NCI-H524 (cell line): ENCODE measurements at regions not wholly inside any gene's neighbourhood (a gene's known extent, or its start where the extent isn't known, plus 50 kb on each side); places are given as distances from the start of the nearest gene placed in this dataset.

ENCODE experiments used
- DNase-seq, 2 experiments: peaks; one replicate each; lab custom pipeline; 2025; lab: John Stamatoyannopoulos, UW

DNA sequence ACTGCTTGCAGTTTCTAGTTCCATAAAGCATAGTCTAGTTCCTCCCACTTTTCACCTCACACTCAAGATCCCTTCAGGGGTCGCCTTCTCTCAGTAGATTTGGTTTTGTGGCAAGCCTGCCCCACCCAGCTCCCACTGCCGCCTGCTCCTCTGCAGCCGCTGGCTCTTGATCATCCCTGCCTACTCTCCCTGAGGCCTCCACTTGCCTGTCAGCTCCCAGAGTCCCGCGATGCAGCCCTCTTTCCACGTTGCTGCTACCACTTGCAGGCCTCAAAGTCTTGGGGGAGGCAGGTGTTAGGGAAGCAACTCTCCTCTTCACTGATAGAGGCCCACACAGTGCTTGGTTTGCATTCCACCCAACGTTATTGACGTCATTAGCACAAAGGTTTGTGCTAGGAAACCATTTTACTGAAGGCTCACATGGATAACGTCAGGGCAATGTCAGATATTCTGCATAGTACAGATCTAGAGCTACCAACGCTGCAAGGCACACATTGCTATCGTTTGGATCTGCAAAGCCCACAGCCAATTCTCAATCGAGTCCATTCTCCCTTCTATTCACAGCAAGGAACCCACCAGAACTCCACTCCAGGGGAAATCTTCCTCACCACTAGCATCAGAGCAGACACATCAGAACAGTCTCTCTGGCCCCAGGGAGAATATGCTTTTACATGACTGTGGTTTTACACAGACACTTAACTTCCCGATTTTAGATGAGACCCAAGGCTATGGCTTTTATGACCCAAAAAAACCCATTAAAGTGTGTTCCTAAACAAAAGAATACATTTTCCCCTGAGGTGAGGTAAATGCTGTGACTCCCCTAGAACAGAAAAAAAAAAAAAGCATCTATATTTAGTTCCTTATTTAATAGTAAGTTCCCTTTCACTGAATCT lies 519.5 kb upstream of the CAMK1G start:
- no peak for DNase-seq

DNA sequence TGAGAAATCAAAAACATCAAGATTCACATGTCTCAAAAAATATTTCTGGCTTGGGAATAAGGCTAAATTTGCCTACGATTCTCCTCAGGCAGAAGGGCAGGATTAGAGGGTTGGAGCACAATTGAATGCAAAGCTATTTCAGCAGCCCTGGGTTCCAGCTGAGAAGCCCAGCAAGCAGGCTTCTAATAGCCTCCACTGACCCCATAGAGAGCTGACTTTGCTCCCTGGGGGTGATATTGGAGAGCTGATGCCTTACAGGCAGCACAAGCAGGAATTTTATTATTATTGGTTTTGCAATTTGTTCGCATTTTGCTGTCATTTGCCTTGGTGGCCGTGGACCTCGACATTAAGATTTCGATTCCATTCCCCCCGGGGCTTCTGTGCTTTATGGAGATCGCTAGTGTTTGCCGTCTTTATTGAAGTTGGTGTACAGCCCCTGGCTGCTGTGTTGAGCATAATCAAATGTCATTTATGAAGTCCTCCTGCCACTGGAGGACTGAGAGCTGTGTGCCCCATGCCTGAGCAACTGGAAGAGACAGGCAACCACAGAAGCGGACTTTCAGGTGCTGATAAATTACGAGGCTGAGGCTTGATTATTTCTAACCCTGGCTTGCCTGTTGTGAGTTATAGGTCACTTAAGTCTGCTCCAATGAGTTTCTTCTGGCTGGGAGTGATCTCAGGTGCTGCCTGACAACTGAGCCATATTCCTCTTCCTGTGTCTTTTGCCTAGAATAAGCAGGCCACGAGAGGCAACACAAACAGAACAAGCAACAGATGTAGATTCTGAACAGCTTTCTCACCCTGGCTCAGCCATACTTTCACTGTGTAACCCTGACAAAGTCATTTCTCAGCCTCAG lies 518.4 kb upstream of the CAMK1G start:
- no peak for DNase-seq

DNA sequence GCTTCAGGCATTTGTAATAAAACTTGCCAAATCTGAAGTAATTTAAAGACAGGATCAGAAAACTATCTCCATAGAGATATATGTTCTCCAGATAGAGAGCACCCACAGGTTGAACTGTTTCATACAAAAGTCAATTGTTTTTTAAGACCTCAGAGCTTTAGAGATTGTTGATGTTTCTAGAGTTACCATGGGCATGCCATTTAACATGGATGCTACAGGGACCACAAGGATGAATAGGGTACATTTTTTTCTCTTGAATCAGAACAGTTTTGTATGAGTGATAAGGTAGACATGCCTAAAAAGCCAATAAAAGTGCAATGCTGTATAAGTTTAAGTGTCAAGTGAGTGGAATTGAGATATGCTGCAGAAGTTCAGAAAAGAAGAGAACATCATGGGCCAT lies 511.0 kb upstream of the CAMK1G start:
- no peak for DNase-seq

DNA sequence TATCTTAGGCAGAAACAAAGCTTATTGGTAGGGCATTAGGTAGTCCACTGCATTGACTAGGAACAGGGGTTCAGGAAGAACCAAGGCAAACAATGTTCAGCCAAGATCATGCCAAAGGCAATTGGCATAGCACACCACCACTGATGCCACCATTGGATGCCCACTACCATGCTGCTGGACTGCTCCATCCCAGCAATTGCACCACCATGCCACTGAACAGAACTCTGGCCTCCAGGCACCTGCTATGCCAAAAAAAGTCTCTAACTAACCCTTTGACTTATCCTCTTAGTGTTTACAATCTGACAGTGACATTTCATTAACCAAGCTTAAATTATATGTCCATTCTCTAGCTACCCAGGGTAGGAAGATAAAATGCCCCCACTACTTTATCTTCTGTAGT lies 509.6 kb upstream of the CAMK1G start:
- no peak for DNase-seq

DNA sequence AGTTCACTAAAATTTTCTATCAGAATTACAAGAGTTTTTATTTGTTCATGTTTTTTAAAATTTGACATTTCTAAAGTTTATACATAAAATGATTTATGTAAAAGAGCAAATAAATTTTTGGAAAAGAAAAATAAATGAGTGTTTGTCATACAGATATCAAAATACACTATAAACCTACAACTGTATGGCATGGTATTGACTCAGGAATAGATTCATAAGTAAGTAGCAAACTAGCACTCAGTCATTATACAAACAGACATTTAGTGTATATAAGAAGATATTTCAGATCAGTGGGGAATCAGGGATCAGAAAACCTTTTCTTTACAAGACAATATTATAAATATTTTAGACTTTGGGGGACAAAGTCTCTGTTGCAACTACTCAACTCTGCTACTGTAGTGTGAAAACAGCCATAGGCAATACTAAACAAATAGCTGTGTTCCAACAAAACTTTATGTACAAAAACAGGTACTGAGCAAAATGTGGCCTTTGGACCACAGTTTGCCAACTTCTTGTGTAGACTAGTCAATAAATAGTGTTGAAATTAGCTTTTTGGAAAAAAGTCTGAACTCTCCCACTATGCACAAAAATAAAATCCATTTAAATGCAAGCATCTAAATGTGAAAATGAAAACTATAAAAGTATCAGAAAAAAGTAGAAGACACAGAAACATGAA lies 508.8 kb upstream of the CAMK1G start:
- no peak for DNase-seq

DNA sequence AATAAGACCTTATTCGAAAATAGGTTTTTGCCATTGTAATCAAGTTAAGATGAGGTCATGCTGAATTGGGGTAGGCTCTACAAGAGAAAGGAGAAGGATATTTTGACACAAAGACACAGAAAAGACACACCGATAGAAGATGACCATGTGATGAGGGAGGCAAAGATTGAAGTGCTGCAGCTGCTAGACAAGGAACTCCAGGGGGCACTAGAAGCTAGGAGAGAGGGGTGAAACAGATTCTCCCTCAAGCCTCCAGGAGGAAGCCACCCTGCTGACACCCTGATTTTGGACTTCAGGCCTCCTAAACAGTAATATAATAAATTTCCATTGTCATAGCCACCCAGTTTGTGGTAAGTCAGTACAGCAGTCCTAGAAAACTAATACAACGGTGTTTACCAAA lies 506.8 kb upstream of the CAMK1G start:
- DNase-seq = peak; percentile 23 to 49

DNA sequence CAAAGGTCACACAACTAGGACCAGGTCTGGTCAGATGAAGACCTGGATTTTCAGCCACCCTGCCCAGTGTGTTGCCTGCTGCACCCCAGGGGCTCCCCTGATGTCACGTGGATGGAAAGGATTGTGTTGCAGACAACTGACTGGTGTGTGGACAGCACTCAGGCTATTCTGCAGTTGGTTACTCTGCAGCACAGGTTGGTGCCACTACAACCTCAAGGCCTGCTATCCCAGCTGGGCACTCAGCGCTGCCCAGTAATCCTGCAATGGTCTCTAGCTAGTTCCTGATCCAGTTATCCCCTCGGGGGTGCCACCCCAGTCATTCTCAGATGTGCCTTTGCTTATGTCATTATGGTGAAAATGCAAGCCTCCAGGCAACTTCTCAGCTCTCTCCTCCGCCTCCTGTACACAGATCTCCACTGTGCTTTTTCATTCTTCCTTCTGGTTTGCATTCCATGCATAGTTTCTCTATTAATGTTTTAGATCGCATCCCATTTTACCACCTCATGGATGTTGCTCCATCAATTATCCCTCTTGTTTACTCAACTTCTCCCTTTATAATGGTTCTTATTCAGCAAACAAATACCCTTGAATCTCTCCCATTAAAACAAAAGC lies 503.2 kb upstream of the CAMK1G start:
- no peak for DNase-seq

DNA sequence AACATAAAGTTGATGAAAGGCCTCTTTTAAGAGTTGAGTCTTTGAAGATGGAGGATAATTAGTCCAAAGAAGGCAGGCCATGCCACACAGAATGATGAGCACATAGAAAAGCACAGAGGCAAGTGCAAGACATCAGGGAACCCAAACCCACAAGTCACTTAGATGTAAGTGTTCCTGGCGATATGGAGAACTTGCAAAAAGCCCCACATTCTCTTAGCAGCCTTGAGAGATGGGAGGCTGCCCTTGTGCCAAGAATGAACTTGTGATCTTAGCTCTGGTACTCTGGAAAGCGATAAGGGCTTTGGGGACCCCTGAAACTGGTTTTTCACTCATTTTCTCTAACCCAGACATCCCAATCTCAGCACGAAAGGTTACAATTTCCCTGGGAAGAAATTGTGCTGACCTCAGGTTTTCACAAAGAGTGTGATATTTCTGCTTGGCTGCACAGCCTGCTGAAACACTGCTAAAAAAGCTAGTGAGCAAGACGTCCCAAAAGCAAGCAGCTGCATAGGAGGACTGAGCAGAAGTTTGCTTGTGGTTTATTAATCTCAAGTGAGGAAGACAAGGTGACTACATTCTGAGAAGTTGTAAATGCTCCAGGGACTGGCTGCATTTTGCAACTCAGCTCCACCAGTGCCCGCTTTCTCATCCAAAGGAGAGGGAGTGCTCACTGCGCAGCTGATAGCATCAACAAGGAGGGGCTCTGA lies 496.9 kb upstream of the CAMK1G start:
- DNase-seq = no peak

DNA sequence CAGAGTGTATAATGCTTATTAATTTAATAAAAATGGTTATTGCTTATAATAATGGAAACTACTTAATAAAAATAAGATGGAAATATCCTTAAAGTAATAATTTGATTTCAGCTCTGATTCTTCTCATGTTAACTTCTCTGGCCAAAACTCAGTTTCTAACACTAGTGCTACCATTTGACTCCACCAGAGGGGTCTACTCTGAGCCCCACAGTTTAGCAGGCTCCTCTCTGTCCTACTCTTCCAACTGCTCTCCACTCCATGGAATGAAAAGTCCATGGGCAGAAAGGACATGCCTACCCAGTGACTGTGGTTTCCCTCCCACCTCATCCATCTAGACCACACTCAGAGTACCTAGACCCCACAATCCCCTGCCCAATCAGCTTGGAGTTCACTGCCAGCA lies 489.1 kb upstream of the CAMK1G start:
- DNase-seq = no peak

DNA sequence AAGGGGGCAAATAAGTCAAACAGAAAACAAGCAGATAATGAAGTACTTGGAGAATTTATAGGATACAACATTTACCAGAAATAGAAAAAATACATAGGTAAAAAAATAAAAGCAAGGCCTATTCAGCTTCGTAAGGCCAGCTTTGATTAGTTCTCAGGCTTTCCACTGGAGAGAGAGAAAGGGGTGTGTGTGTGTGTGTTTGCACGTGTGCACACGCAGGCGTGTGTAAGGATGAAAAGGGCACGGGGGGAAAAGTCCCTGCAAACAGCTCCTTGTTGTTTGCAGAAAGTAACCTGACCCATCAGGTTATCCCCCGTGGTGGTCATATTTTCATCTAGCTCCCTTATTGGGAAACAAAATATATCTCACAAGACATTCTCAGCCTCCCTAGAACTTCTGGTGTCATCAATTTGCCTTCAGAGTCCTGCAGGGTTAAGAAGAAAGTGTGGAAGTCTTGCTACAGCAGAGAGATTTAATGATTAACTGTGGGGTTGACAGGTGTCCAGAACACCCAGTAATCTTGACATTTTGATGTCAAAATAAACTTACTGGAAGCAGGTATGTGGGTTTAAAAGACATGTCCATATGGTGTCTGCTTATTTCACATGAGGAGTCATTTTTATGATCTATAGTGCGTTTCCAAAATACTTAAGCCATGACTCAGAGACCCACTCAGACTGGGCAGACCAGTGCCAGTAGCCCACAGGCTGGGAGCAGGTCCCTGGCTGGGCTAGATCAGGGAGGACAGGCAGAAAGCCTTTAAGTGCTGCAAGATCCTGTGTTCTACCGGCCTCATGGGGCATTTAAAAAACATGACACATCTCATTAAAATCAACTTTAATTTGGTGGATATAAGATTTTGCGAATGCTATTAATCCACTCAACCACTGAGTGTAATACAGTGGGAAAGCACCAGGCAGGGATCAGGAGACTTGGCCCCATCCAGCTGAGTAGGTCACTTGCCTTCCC lies 487.6 kb upstream of the CAMK1G start:
- peak; percentile 33 to 67 for DNase-seq

DNA sequence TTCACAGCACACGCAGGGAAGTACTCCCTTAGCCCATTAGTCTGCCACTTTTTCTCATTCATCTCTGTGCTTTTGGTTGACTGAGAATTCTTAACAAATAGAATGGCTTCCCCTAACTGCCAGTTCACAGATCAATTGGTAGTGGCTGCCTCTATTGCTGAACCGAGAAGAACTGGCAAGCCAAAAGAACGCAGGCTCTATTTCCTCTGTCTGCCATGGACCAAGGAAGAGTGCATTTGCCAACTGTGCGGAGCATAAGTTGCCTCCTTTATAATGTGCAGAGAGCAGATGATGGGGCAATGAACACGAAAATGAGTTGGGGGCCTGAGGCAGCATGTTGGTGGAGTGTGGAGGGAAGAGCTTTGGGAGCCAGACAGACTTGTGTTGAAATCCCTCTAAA lies 483.1 kb upstream of the CAMK1G start:
- no peak for DNase-seq

DNA sequence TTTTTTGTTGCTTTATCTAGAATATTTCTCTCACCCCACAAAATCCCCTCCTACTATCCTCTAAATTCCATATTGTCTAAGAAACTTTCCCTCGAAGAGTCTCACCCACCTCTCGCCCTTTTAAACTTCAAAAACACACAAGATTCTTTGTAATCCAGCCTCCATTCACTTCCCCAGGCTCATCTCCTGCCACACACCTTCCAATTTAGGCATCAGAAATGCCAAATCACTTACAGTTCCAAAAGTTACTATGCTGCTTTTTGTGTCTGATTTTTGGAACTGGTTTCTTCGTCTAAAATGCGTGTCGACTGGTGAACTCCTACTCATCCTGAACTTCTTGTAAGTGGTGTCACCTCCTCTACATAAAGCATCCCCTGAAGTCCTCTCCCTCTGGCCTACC lies 482.4 kb upstream of the CAMK1G start:
- DNase-seq = no peak

DNA sequence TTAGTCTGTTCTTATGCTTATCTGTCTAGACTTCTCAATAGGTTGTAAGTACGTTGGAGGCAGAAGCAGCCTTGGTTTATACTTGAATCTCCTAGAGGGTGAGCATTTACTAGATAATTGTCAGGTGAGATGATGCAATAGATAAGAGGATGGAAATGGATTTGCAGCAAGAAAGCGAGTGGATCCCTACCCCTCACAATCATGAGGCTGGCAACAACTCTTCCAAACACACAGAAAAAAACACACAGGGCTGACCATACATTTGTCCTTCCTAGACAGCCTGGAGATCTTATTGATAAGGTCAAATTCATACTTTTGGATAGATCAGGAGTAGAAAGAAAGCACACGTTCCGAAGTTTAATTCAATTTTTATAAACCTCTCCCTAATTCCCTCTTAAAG lies 481.4 kb upstream of the CAMK1G start:
- DNase-seq = peak in 1 of 2 experiments; percentile 6

DNA sequence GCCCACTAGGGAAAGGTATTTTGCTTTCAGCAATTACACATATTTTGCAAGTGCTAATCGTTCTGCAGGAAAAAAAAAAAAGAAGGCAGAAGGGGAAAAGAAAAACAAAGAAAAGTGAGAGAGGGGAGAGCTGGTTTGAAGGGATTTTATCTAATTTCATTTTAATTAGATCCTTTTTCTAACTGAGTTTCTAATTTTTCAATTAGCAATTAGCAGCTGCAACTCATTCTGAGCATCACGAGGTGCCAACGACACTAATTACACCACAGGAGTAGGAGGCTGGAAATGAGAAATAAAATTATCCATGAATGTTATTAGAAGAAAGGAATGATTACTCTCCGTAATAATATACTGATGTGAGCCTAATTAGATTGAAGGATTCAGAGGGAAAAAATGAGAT lies 481.0 kb upstream of the CAMK1G start:
- no peak for DNase-seq

DNA sequence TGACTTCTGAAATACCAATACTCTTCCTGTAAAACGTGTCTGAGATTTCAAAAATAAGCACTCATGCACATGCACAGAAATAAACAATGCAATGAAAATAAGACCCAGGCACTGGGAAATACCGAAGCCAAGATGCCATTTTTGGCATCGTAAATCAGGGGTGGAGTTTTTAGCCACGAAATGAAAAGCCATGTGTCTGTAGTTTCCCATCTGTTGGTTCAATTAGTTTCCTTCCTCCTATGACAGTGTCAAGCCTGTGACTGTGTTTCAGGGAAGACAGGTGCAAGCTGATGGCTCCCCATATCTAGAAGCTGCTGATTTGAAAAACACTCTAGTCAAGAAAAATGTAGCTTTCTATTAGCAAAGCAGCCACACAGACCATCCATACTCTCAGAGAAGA lies 480.4 kb upstream of the CAMK1G start:
- DNase-seq = peak; percentile 23 to 79

DNA sequence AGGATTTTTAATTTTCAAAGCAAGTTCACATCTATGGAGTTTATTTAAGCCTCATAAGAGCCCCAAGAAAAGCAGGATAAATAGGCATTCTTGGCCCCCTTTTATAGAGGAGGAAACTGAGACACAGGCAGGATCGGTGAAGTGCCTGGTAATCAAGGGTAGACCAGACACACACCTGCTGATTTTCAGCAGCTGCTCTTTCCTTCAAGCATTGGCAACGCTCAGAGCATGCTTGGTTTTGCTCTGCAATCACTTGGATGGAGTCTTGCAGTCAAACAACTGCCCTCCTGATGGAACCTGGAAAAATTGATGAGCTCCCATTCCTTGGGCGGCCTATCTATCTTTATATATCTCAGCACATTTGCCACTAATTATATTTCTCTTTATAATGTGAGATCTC lies 478.9 kb upstream of the CAMK1G start:
- no peak for DNase-seq

DNA sequence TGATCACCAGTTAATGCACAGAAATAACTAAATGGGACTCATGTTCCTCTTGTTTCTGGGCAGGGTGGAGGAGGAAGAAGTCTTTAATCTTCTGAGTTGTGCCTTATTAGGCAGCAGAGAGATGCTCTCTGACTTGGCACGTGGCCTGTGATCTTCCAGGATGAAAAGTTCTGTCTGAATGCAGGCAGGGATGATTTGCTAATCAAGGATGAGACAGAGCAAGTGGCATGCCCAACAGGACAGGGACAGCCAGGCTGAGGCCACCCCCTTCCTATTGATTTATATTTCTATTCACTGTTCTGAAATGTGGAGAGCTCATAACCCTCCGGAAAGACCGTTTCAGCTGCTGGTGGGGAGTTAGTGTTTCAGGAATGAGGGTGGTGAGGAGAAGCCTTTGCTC lies 477.8 kb upstream of the CAMK1G start:
- DNase-seq = no peak

DNA sequence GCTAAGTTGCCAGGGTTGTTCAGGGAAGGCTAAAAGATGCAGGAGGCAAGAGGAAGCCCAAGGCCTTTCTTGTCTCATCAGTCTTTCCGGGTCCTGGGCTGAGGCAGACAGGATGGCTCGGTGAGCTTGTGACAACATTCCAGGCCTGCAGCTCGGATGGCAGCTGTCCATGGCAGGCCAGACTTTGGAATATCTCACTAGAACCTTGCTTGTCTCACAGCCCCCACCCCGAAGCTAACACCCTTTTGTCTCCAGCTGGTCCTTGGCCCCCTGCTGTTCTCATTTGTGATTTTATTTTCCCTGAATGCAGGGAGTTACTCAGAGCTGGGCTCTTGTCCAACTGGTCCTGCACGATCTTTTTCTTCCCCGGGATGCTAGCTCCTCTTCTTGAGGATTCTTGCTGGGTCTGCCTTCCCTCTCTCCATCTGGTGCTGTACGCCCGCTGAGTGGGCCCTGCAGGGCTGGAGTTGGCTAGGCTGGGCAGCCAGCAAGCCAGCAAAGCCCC lies 477.2 kb upstream of the CAMK1G start:
- peak; percentile 96 to 98 for DNase-seq

DNA sequence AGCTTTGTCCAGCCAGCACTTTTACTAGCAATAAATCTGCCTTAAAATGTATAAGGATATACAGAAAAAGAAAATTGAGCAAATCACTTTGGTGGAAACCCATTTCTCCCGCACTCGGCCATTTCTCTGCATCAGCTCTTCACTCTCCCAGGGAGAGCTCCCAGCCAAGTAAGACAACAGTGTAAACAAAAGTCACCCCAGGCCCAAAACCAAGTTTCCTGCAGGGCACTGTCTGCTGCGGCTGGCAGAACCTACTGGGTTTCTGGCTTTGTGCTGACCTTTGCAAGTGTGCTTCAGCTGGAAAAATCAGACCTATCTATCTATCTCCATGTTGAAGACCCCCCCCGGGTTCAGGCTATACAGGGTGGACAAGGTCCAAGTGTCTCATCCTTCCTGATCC lies 476.7 kb upstream of the CAMK1G start:
- peak in 1 of 2 experiments; percentile 9 for DNase-seq

DNA sequence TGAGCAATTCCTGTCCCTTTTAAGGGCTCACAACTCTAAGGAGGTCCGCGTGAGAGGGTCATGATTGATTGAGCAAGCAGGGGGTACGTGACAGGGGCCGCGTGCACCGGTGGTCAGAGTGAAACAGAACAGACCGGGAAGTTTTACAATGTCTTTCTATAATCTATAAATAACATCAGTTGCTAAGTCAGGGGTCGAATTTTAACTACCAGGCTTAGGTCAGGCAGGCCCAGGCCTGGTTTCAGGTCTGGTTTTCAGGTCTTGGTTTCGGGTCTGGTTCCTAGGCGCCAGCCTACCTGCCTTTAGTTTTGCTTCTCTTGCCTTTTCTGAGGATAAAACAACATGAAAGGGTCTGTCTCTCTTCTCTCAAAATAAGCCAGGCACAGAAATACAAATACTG lies 476.0 kb upstream of the CAMK1G start:
- no peak for DNase-seq
